Esophagus squamous epithelium (tissue), 5 donors: ENCODE measurements at regions not wholly inside any gene's neighbourhood (a gene's known extent, or its start where the extent isn't known, plus 50 kb on each side); places are given as distances from the start of the nearest gene placed in this dataset.
A peak's percentile ranks its signal among the peaks of the same experiment; 100 is the strongest.

ENCODE experiments used
- DNase-seq: peaks from one replicate; lab custom pipeline; 2025; lab: John Stamatoyannopoulos, UW
- H3K27ac ChIP-seq, 4 donors: fragments of 200-600 bp; sonication (generic); one replicate each; pipeline ENCODE4 v1.5.1; 2016 to 2019; ENCODE audit warnings: mild to moderate bottlenecking in 1 of 4
- H3K27me3 ChIP-seq, 4 donors: fragments of 200-600 bp; sonication (generic); 1 replicate in 3 of 4; 2 replicates in 1 of 4; pipeline versions ENCODE4 v1.5.1 to v1.6.0; 2017 to 2021; ENCODE audit warnings: antibody characterized with exemption in 1 of 4
- H3K36me3 ChIP-seq, 3 donors: fragments of 200-600 bp; sonication (generic); one replicate each; pipeline ENCODE4 v1.5.1; 2016 to 2019
- H3K4me1 ChIP-seq, 3 donors: fragments of 200-600 bp; sonication (generic); one replicate each; pipeline ENCODE4 v1.5.1; 2017 to 2019
- H3K4me3 ChIP-seq, 4 donors: fragments of 200-600 bp; sonication (generic); 1 replicate in 3 of 4; 2 replicates in 1 of 4; pipeline ENCODE4 v1.5.1; 2016 to 2019; ENCODE audit warnings: mild to moderate bottlenecking in 2 of 4, moderate library complexity in 1 of 4
- H3K9me3 ChIP-seq, 3 donors: fragments of 200-600 bp; sonication (generic); one replicate each; pipeline ENCODE4 v1.5.1; 2016 to 2019
- CTCF ChIP-seq, 6 experiments: fragments of 450-650 bp in 4 of 6; fragments of 200-600 bp in 2 of 6; sonication (generic) in 2 of 6; IDR thresholded peaks; one replicate each; pipeline ENCODE4 v1.5.1; 2016 to 2019; ENCODE audit warnings: antibody characterized with exemption in 6 of 6, mild to moderate bottlenecking in 4 of 6, moderate library complexity in 4 of 6
- POLR2A ChIP-seq, 4 donors: fragments of 450-650 bp; IDR thresholded peaks; one replicate each; pipeline ENCODE4 v1.6.1; 2017; ENCODE audit warnings: antibody characterized with exemption in 4 of 4, mild to moderate bottlenecking in 4 of 4, moderate library complexity in 3 of 4
- WGBS, 2 donors: methylation state at CpG; one replicate each; pipeline ENCODE4 v1.1.5; 2018; 5-methylcytosine and 5-hydroxymethylcytosine counted together
- intact Hi-C: fragments of 100-400 bp; cut with DNase I; formaldehyde crosslinking; loops from one replicate; pipeline ENCODE4 v1.15.0; 2022
- donor health status: DM: yes; HTN: yes; CAD: no.

- 30 to 69% methylated on average over 4 of the region's 4 CpGs for WGBS, 2 donors
- H3K27ac ChIP-seq = no peak overlapping the region
These were observed 247.4 kb downstream of the SMARCA2 start for GRCh38 chr9:2262386-2263071.

GRCh38 chr9:2263111-2263510, 248.0 kb downstream of the SMARCA2 start:
- WGBS, 2 donors = 22% methylated on average over 1 of the region's 1 CpG; no CpG with 5 or more reads in 1 of the 2 donors
- TF ChIP-seq CTCF (IDR thresholded peaks at IDR 0.05) (no peak), POLR2A (IDR thresholded peaks at IDR 0.05) (no peak)
- intact Hi-C loops = no loop called here
- Histone ChIP-seq H3K9me3 (no peaks in the 10 kb centered on the region), H3K4me3 (no peak overlapping the region), H3K36me3 (no peaks in the 10 kb centered on the region), H3K27ac (no peak overlapping the region), H3K27me3 (no peaks in the 10 kb centered on the region), H3K4me1 (peaks cover 7 to 32% (median 13%) of the 10 kb centered on the region in 3 donors)
- DNase-seq = no peak

More at GRCh38 chr9:2262386-2263071, 247.4 kb downstream of the SMARCA2 start:
- intact Hi-C loops = no loop called here
- Histone ChIP-seq H3K4me1 (peaks cover 7 to 32% (median 13%) of the 10 kb centered on the region in 3 donors), H3K27me3 (no peaks in the 10 kb centered on the region), H3K4me3 (no peak overlapping the region), H3K36me3 (no peaks in the 10 kb centered on the region), H3K9me3 (no peaks in the 10 kb centered on the region)
- no peak for DNase-seq
- TF ChIP-seq CTCF (IDR thresholded peaks at IDR 0.05) (no peak), POLR2A (IDR thresholded peaks at IDR 0.05) (no peak)

- TF ChIP-seq POLR2A (IDR thresholded peaks at IDR 0.05) = no peak
- no peak for TF ChIP-seq CTCF (IDR thresholded peaks at IDR 0.05)
- no peak for DNase-seq
- Histone ChIP-seq H3K36me3 (no peaks in the 10 kb centered on the region), H3K27ac (no peak overlapping the region), H3K4me3 (no peak overlapping the region), H3K27me3 (no peaks in the 10 kb centered on the region), H3K4me1 (peaks cover 7 to 32% (median 13%) of the 10 kb centered on the region in 3 donors), H3K9me3 (no peaks in the 10 kb centered on the region)
- 21 to 67% methylated on average over 3 of the region's 3 CpGs for WGBS, 2 donors
- intact Hi-C loops = no loop called here
These were observed 248.5 kb downstream of the SMARCA2 start for GRCh38 chr9:2263665-2264064.

GRCh38 chr9:2264081-2264480, 248.9 kb downstream of the SMARCA2 start:
- no peaks in the 10 kb centered on the region for H3K27me3 ChIP-seq
- no peak for DNase-seq
- intact Hi-C loops = no loop called here
- H3K9me3 ChIP-seq = no peaks in the 10 kb centered on the region
- H3K36me3 ChIP-seq = no peaks in the 10 kb centered on the region
- WGBS, 2 donors = 85 to 95% methylated on average over 6 to 7 of the region's 8 CpGs
- H3K4me1 ChIP-seq = peaks cover 7 to 32% (median 13%) of the 10 kb centered on the region in 3 donors
- no peak overlapping the region for H3K4me3 ChIP-seq
- no peak for TF ChIP-seq POLR2A (IDR thresholded peaks at IDR 0.05)
- no peak for TF ChIP-seq CTCF (IDR thresholded peaks at IDR 0.05)
- no peak overlapping the region for H3K27ac ChIP-seq

GRCh38 chr9:2267181-2267745, 252.1 kb downstream of the SMARCA2 start:
- H3K27ac ChIP-seq = peak overlapping the region in 1 of 4 donors; percentile 3
- H3K4me1 ChIP-seq = peaks cover 0 to 17% (median 0%) of the 10 kb centered on the region in 3 donors
- WGBS, 2 donors = 72 to 75% methylated on average over 7 of the region's 7 CpGs
- TF ChIP-seq POLR2A (IDR thresholded peaks at IDR 0.05) = no peak
- no peaks in the 10 kb centered on the region for H3K9me3 ChIP-seq
- no peaks in the 10 kb centered on the region for H3K27me3 ChIP-seq
- no peak overlapping the region for H3K4me3 ChIP-seq
- no peak for DNase-seq
- intact Hi-C loops = no loop called here
- H3K36me3 ChIP-seq = no peaks in the 10 kb centered on the region
